ENCODE measurements at regions not wholly inside any gene's neighbourhood (a gene's known extent, or its start where the extent isn't known, plus 50 kb on each side); places are given as distances from the start of the nearest gene placed in this dataset.

- TF ChIP-seq EZH2phosphoT487 (IDR thresholded peaks at IDR 0.05; ENCODE audit: insufficient read depth, low read depth) = no peak
- TF ChIP-seq EZH2 (IDR thresholded peaks at IDR 0.05; ENCODE audit: insufficient read depth, poor library complexity, severe bottlenecking) = no peak
- H4K20me1 ChIP-seq (ENCODE audit: insufficient read depth) = no peaks in the 10 kb centered on the region
- H2AFZ ChIP-seq = no peak overlapping the region
- no peaks in the 10 kb centered on the region for H3K79me2 ChIP-seq (ENCODE audit: insufficient read depth)
- H3K4me1 ChIP-seq (ENCODE audit: insufficient read depth) = no peaks in the 10 kb centered on the region
- WGBS, 2 experiments (ENCODE audit: low coverage in 1 of 2, low lambda C conversion rate in 2 of 2, missing lambda C conversion rate in 2 of 2) = 20% methylated on average over 16 to 22 of the region's 22 CpGs
- no peak overlapping the region for H3K4me2 ChIP-seq (ENCODE audit: unreplicated experiment)
- H3K36me3 ChIP-seq (ENCODE audit: low read depth) = no peaks in the 10 kb centered on the region
- no peak for DNase-seq
- H3K9ac ChIP-seq = no peak overlapping the region
- H3K9me3 ChIP-seq (ENCODE audit: low read depth) = no peaks in the 10 kb centered on the region
- H3K27ac ChIP-seq = no peak overlapping the region
- H3K9me2 ChIP-seq (ENCODE audit: insufficient read depth) = no peaks in the 10 kb centered on the region
- H3K27me3 ChIP-seq (replicated peaks; ENCODE audit: insufficient read depth) = no peaks in the 10 kb centered on the region
- in situ Hi-C loops (cut with MboI) = loop anchor here (10.0 kb wide), 1 partner anchor 65 kb away; no protein-coding TSS in a partner anchor
- no peaks in the 10 kb centered on the region for H3F3A ChIP-seq (ENCODE audit: insufficient read depth)
- no peak overlapping the region for H3K4me3 ChIP-seq
These were observed 552.5 kb upstream of the EEF2KMT start for GRCh38 chr16:5649762-5650743.

- no peaks in the 10 kb centered on the region for H3F3A ChIP-seq (ENCODE audit: insufficient read depth)
- H3K27ac ChIP-seq = no peak overlapping the region
- H3K36me3 ChIP-seq (ENCODE audit: low read depth) = no peaks in the 10 kb centered on the region
- no peak overlapping the region for H3K4me3 ChIP-seq
- 5 to 13% methylated on average over 1 of the region's 1 CpG for WGBS, 2 experiments (ENCODE audit: low coverage in 1 of 2, low lambda C conversion rate in 2 of 2, missing lambda C conversion rate in 2 of 2)
- no peak overlapping the region for H2AFZ ChIP-seq
- no peak overlapping the region for H3K9ac ChIP-seq
- H4K20me1 ChIP-seq (ENCODE audit: insufficient read depth) = no peaks in the 10 kb centered on the region
- H3K4me1 ChIP-seq (ENCODE audit: insufficient read depth) = no peaks in the 10 kb centered on the region
- DNase-seq = no peak
- H3K27me3 ChIP-seq (replicated peaks; ENCODE audit: insufficient read depth) = no peaks in the 10 kb centered on the region
- no peaks in the 10 kb centered on the region for H3K79me2 ChIP-seq (ENCODE audit: insufficient read depth)
- in situ Hi-C loops (cut with MboI) = no loop called here
- H3K4me2 ChIP-seq (ENCODE audit: unreplicated experiment) = no peak overlapping the region
- no peaks in the 10 kb centered on the region for H3K9me2 ChIP-seq (ENCODE audit: insufficient read depth)
- no peaks in the 10 kb centered on the region for H3K9me3 ChIP-seq (ENCODE audit: low read depth)
- TF ChIP-seq EZH2phosphoT487 (IDR thresholded peaks at IDR 0.05; ENCODE audit: insufficient read depth, low read depth) = no peak
- no peak for TF ChIP-seq EZH2 (IDR thresholded peaks at IDR 0.05; ENCODE audit: insufficient read depth, poor library complexity, severe bottlenecking)
These were observed 549.5 kb upstream of the EEF2KMT start for GRCh38 chr16:5647051-5647450.

GRCh38 chr16:5643855-5644531 lies 546.4 kb upstream of the EEF2KMT start:
- Histone ChIP-seq H2AFZ (no peak overlapping the region), H3K4me3 (no peak overlapping the region), H3K9me2 (ENCODE audit: insufficient read depth) (no peaks in the 10 kb centered on the region), H3K36me3 (ENCODE audit: low read depth) (no peaks in the 10 kb centered on the region), H3K4me1 (ENCODE audit: insufficient read depth) (no peaks in the 10 kb centered on the region), H3K27ac (no peak overlapping the region), H3F3A (ENCODE audit: insufficient read depth) (no peaks in the 10 kb centered on the region), H4K20me1 (ENCODE audit: insufficient read depth) (no peaks in the 10 kb centered on the region), H3K4me2 (ENCODE audit: unreplicated experiment) (no peak overlapping the region), H3K79me2 (ENCODE audit: insufficient read depth) (no peaks in the 10 kb centered on the region), H3K9ac (no peak overlapping the region), H3K27me3 (replicated peaks; ENCODE audit: insufficient read depth) (no peaks in the 10 kb centered on the region), H3K9me3 (ENCODE audit: low read depth) (no peaks in the 10 kb centered on the region)
- in situ Hi-C loops (cut with MboI) = no loop called here
- no peak for TF ChIP-seq EZH2phosphoT487 (IDR thresholded peaks at IDR 0.05; ENCODE audit: insufficient read depth, low read depth)
- TF ChIP-seq EZH2 (IDR thresholded peaks at IDR 0.05; ENCODE audit: insufficient read depth, poor library complexity, severe bottlenecking) = no peak
- no peak for DNase-seq
- WGBS, 2 experiments (ENCODE audit: low coverage in 1 of 2, low lambda C conversion rate in 2 of 2, missing lambda C conversion rate in 2 of 2) = 40 to 42% methylated on average over 10 of the region's 10 CpGs

GRCh38 chr16:5642436-5642835 lies 544.8 kb upstream of the EEF2KMT start:
- Histone ChIP-seq H3K9ac (no peak overlapping the region), H3K27ac (no peak overlapping the region), H3K9me3 (ENCODE audit: low read depth) (no peaks in the 10 kb centered on the region), H3K79me2 (ENCODE audit: insufficient read depth) (no peaks in the 10 kb centered on the region), H3K4me1 (ENCODE audit: insufficient read depth) (no peaks in the 10 kb centered on the region), H3K4me3 (no peak overlapping the region), H3K36me3 (ENCODE audit: low read depth) (no peaks in the 10 kb centered on the region), H3F3A (ENCODE audit: insufficient read depth) (no peaks in the 10 kb centered on the region), H3K4me2 (ENCODE audit: unreplicated experiment) (no peak overlapping the region), H3K9me2 (ENCODE audit: insufficient read depth) (no peaks in the 10 kb centered on the region), H2AFZ (no peak overlapping the region), H3K27me3 (replicated peaks; ENCODE audit: insufficient read depth) (no peaks in the 10 kb centered on the region), H4K20me1 (ENCODE audit: insufficient read depth) (no peaks in the 10 kb centered on the region)
- TF ChIP-seq EZH2 (IDR thresholded peaks at IDR 0.05; ENCODE audit: insufficient read depth, poor library complexity, severe bottlenecking) = no peak
- TF ChIP-seq EZH2phosphoT487 (IDR thresholded peaks at IDR 0.05; ENCODE audit: insufficient read depth, low read depth) = no peak
- 38 to 40% methylated on average over 6 of the region's 6 CpGs for WGBS, 2 experiments (ENCODE audit: low coverage in 1 of 2, low lambda C conversion rate in 2 of 2, missing lambda C conversion rate in 2 of 2)
- DNase-seq = no peak
- in situ Hi-C loops (cut with MboI) = no loop called here

Measured in GM23248 (cell line).